ENCODE measurements at regions not wholly inside any gene's neighbourhood (a gene's known extent, or its start where the extent isn't known, plus 50 kb on each side); places are given as distances from the start of the nearest gene placed in this dataset.
"Not testable (repeated sequence)": the region's sequence is repeated elsewhere in the genome, so short reads cannot be mapped to it uniquely, and the experiment has no call there.

DNA sequence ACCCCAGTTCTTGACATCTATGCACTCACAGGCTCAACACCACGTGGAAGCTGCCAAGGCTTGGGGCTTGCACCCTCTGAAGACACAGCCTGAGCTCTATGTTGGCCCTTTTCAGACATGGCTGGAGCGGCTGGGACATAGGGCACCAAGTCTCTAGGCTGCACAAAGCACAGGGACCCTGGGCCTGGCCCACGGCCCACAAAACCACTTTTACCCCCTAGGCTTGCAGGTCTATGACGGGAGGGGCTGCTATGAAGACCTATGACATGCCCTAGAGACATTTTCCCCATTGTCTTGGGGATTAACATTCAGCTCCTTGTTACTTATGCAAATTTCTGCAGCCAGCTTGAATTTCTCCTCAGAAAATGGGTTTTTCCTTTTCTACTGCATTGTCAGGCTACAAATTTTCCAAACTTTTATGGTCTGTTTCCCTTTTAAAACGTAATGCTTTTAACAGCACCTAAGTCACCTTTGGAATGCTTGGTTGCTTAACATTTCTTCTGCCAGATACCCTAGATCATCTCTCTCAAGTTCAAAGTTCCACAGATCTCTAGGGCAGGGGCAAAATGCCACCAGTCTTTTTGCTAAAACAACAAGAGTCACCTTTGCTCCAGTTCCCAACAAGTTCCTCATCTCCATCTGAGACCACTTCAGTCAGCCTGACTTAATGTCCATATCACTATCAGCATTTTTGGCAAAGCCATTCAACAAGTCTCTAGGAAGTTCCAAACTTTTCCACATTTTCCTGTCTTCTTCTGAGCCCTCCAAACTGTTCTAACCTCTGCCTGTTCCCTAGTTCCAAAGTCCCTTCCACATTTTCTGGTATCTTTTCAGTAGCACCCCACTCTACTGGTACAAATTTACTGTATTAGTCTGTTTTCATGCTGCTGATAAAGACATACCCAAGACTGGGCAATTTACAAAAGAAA lies 232.1 kb upstream of the IL12A start:
- DNase-seq = not testable (repeated sequence)

DNA sequence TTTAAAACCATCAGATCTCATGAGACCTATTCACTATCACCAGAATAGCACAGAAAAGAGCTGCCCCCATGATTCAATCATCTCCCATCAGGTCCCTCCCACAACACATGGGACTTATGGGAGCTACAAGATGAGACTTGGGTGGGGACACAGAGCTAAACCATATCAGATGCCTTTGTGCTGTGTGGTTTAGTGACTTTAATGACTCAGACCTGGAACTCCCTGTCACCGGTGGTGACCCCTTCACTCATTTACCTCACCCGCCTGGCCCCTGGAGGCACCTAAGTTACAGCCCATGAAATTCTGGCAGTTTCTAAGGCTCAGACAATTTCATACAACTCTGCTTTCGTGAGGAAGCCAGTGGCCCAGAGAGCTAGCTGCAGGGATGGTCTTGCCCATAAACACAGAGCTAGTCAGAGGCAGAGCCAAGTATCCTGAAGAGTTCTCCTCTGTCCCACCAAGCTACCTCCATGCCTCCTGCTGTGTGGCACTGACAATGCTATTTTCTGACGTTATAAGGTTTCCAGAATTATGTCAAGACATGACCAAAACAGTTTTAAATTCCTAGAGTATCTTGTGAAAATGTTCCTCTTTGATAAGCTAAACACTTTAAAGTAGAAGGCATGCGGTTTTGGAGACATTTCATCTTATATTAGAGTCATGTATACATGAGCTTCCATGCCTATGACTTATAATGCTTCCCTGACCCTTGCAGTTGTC lies 231.1 kb upstream of the IL12A start:
- no peak for DNase-seq

DNA sequence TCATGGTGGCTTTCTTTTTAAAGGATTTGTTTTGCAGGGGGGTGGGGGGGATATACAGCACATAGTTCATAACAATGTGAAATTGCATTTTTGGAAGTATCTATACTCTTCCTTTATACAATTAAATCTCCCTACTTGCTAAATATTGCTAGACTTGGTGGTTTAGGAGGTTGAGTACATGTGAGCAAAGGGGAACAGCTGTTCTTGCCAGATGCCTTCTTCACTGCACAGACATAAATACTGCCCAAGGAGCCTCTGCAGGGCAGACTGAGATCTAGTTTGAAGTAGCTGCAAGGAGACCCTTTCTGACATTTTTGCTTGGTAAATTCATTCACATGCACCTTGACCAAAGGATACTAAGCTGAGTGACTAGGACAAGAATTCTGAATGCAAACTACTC lies 228.6 kb upstream of the IL12A start:
- no peak for DNase-seq

DNA sequence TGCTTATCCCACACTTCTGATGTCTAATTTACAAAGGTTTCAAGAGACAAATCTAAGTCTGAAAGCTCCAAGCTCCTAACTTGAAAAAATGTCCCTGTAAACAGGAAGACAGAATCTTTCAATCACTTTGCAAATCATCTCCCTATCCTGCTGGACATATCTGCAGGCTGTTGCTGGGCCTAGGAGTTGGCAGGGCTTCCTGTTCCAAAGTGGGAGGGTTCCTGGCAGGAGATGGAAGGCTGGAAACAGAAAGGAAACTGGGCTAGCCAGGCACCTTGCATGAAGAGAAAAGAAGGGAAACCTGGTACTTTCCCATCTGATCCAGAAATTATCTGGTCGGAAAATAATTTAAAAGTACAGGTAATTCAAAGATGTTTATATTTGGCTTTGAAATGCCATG lies 227.3 kb upstream of the IL12A start:
- DNase-seq = peak in 7 of 56 donors; percentile 8 to 32 (median 22)

DNA sequence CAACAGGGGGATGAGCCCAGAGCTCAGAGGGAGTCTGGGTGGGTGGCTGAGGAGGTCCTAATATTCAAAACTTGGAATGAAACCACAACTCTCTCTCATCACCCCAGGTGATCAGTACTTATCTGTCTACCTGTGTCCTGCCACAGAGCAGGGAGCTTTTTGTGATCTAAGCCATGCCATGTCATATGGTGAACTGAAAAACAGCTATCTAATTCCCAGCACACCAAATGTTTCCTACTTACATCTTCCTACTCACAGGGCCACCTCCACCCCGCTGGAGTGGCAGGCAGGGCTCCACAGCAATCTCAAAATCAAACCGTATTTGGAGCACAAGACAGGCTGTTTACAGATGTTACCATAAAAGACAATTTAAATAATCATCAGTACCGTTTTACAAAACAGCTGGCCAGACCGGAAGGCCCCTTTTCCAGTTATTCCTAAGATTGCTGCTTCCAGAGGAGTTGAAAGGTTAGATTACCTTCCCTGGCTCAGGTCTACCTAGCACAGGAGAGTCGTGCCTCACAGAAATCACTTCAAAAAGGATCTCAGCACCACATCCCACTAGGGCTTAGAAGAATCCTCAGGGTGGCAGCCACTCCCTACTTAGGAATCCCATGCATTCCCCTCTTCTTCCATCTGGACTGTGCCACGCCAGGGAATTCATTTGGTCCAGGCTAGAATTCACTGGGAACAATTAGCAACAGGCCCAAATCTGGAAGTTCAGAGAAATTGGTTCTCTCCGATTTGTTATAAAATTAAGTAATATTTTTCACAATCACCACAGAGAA lies 226.6 kb upstream of the IL12A start:
- DNase-seq = peak in 2 of 56 donors; percentile 29 to 39

DNA sequence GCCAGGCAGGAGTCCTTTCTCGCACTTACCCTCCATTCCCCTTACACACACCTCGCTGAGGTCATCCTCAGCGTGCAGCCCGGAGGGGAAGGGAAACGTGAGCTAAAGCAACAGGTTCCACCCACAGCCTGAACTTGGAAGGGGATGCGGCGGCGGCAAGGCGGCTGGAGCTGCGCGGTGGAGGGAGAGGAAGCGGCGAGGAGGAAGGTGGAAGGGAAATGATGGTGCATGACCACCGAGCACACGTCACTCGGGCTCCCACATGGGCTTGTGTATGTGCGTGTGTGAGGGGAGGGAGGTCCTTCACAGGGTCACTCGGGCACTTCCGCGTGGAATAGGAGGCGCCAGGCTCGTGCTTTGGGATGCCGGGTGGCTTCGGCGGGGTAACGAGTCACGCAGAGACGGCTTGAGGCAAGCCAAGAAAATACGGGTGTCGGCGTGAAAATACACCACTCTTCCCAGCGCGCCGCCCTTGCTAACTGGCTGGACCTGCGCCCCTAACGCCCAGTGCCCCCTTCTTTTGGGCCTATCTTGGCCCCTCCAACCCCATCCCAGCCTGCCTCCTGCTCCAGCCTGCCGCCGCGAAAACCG lies 225.5 kb upstream of the IL12A start:
- DNase-seq = peak in 25 of 56 donors; percentile 19 to 72 (median 56)

DNA sequence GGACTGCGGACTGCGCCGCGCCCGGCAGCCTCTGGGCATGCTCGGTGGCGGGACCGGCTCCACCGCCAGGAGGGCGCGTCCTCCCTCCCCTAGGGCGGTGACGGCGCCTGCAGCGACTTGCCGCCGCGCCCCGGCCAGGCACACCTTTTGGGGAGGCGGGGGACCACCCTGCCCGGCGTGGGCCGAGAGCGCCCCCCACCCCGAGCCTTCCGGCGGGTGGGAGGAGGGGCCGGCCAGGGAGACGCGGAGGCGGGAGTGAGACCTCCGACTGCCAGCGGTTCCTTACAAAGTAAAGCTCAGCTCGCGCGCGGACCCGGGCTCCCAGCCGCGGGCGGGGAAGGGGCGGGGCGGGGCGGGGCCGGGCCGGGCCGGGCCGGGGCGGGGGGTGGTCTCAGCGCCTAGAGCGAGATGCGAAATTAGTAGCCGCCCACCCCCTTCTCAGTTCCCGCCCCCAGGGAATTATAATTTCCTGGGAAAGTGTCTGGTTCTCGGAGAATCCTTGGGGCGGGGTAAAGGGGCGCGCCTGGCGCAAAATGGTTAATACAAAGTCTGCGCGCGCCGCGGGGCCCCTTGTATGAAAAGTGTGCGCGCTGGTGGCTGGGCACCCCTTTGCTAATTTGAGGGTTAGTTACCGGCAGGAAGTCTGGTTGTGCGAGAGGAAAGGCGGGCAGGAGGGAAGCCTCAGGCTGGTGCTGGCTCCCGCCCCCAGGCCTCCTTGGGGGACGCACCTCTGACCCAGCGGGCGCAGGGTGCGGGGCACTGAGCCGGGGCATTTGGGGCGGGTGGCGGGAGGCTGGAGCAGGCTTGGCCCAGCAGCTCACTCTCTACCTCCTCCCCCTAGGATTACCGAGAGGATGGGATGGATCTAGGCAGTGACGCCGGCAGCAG lies 224.8 kb upstream of the IL12A start:
- peak in 51 of 56 donors; percentile 34 to 87 (median 71) for DNase-seq

DNA sequence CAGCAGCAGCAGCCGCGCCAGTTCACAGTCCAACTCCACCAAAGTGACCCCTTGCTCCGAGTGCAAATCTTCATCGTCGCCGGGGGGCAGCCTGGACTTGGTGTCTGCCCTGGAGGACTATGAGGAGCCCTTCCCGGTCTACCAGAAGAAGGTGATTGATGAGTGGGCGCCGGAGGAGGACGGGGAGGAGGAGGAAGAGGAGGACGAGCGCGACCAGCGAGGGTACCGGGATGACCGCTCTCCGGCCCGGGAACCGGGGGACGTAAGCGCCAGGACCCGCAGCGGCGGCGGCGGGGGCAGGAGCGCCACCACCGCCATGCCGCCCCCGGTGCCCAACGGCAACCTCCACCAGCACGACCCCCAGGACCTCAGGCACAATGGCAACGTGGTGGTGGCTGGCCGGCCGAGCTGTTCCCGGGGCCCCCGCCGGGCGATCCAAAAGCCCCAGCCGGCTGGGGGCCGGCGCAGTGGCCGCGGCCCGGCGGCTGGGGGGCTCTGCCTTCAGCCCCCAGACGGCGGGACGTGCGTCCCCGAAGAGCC lies 224.1 kb upstream of the IL12A start:
- DNase-seq = peak in 9 of 56 donors; percentile 16 to 78 (median 61)

DNA sequence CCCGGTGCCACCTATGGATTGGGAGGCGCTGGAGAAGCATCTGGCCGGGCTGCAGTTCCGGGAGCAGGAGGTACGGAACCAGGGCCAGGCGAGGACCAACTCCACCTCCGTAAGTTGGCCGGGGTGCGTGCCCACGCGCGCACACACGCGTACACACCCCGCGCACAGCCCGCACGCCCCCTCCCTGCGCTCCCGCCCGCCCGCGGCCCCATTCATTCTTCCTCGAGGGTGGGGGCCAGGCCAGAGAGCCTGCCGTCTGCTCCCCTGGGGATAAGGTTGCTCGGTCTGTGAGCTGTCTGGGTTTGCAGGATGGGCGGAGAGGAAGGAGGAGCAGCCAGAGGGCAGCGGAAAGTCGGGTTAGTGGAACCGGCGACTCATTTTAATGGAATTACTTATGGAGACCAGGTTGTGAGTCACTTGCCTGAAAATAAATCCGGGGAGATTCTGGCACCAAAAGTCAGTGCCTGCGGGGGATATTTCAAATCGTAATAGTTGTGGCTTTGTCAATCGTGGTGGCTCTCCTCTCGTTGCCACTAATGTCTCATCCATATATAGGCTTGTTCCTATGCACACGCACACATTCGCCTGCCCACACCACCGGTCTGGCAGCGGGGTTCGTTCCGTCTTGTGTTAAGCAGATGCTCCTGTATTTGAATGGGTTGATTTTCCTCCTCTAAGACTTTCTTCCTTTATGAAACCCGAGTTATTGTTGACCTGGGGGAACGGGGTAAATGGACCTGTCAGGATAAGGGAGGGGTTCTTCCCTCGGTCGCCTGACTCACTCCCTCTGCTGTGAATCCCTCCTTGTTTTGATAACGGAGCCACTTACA lies 223.4 kb upstream of the IL12A start:
- DNase-seq = peak in 36 of 56 donors; percentile 16 to 76 (median 52)

DNA sequence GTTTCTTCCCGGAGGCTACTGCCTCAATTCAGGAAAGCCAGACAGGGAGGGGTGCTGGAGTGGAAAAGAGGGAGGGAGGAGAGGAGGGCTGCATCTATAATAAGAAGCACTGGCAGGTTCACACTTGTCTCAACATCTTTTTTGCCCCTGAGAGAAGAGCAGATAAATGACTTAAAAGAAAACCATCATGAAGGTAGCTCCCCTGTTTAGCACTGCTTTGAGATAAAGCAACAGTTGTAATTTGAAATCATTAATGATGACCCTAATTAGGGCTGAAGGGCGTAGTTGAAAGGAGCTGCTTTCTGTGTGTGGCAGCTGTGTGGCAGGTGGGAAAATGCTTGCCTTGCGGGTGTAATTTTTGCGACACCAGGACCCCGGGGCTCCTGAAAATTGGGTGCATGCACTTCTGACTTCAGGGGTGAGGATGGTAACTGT lies 222.8 kb upstream of the IL12A start:
- peak in 1 of 56 donors; percentile 33 for DNase-seq

DNA sequence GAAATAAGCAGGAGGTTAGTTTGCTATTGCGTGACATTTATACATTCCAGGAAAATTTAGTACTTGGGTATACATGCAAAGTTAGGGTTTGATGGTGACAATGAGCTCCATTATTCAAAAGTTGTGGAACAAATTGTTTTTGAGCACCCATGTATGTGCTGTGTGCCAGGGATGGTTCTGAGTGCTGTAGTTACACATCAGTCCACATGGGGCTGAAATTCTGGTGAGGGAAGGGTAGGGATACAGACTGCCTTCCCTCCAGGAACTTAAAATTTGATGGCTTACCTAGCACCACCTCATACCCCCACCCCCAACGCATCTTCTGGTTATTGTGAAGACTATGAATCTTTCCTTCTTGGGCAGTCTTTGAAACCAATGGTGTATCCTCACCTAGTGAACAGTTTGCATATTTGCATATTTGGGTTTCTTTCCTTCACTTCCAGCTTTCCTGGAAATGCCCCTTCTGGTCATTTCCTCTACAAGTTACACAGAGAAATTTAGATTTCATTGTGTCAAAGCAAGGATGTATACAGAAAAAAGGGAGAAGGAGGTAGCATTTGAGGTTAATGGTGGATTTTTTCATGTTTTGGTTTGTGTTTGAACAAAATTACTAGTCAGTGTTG lies 222.0 kb upstream of the IL12A start:
- peak in 7 of 56 donors; percentile 16 to 62 (median 28) for DNase-seq

DNA sequence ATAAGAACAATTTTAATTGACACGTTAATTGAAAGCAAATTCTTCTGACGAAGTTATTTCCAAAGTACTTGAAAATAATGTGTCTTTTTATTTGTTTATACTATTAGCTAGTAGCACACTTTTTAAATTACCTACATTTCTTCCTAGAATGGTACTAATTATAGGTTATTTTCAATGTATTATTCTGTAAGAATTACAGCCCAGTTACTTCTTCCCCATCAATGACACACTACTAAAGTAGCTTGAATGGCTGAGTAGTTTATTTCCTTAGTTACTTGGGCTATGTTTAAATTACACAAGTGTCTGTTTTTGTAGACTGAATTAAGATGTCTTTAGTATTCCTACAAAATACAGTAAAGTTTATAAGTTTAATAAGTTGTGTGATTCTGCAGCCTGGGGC lies 217.6 kb upstream of the IL12A start:
- DNase-seq = no peak

DNA sequence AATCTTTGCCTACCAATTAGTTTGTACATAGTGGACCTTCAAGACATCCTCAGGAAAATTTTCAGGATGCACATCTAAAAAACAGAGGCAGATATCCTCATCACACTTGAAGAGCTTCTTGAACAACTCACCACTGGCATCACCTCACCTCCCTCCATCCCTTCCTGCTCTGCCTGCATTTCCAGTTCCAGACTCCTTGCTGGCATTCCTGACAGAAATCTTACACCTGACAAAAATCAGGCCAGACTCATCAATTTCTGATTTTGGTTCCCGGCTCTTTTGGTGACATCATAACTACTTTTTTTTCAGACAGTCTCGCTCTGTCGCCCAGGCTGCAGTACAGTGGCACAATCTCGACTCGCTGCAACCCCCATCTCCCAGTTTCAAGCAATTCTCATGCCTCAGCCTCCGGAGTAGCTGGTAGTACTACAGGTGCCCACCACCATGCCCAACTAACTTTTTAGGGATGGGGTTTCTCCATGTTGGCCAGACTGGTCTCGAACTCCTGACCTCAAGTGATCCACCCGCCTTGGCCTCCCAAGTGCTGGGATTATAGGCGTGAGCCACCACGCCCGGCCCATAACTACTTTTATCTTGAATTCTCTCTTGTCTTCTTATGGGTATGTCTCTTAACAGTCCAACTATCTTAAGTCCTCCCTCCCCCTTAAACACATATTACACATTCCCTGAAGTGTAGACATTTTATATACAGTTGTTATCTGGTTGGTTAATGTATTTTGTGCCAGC lies 216.6 kb upstream of the IL12A start:
- no peak for DNase-seq

DNA sequence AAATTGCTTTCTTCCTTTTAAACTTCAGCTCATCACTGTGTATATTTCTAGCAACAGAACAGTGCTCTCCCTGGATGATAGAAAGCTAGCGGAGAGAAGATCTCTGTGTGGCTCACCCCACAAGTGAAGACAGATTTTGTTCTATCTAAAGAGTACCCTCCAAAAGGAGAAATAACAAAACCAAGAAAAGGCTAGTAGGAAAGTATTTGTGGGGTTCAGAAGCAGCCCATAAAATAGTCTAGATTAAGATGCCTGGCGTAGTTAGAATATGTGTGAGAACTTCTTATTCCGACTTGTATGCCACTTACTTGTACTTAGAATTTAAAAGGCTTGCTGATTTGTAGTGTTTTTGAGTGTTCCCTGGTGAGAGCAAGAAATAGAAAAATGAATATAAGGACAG lies 214.9 kb upstream of the IL12A start:
- DNase-seq = no peak

DNA sequence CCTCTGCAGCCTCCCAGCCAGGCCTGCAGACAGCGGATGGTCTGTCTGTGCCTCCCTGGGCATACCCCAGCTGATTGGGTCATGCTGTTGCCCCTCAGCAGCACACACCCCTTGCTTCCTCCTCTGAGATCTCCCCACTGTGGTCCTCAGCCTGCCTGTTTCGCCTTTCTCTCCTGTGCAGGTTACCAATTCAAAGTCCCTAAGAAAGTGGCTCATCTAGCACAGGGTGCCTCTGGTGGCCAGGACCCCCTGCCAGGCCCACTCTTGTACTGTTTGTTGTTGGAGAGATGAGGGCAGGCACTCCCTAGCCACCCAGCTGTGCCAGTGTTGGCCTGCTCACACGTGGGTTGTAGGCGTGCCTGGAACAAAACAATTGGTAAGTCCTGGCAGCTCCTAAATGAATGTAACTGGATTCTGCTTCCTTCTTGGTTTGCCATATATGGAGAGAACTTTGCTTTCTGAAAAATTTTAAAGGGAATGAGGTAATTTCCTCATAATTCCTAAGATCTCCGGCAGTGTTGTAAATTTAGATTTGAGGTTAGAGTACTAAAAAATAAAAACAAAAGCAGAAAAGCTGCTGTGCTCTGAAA lies 213.2 kb upstream of the IL12A start:
- peak in 52 of 56 donors; percentile 23 to 92 (median 70) for DNase-seq

DNA sequence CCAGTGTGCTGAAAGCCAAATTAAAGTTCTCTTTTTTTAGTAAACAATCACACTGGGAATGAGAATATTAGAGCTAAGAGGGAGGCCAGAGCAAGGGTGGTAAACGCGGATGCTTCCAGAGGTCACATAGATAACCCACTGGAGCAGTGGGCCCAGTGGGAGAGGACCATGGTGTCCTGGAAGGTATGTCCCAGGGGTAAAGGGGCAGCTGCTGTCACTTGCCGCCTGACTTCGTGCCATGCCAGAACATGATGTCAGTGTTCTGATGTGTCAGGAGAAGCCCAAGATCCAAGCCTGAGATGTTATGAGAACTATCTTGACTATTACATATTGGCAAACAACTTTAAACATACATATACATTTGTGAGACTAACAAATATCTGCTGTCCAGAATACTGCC lies 211.9 kb upstream of the IL12A start:
- DNase-seq = peak in 3 of 56 donors; percentile 12 to 35 (median 15)

DNA sequence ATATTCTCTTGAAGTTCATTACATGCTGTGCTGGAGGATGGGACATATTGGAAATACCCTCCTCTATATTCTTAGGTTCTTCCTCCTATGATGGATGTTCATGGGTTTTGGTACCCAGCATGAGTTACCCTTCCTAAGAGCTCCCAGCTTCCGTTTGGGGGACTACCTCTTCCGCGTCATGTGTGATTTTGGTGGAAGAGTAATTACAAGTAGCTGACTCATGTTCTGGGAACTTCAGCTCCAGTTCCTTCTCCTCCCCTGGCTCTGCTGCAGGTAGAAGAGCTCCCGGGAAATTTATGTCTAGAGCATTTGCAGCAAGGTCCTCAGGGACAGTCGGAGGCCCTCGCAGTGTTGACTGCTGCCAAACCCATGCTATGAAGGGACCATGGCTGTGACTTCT lies 208.8 kb upstream of the IL12A start:
- no peak for DNase-seq
